ENCODE measurements at regions not wholly inside any gene's neighbourhood (a gene's known extent, or its start where the extent isn't known, plus 50 kb on each side); places are given as distances from the start of the nearest gene placed in this dataset.

DNA sequence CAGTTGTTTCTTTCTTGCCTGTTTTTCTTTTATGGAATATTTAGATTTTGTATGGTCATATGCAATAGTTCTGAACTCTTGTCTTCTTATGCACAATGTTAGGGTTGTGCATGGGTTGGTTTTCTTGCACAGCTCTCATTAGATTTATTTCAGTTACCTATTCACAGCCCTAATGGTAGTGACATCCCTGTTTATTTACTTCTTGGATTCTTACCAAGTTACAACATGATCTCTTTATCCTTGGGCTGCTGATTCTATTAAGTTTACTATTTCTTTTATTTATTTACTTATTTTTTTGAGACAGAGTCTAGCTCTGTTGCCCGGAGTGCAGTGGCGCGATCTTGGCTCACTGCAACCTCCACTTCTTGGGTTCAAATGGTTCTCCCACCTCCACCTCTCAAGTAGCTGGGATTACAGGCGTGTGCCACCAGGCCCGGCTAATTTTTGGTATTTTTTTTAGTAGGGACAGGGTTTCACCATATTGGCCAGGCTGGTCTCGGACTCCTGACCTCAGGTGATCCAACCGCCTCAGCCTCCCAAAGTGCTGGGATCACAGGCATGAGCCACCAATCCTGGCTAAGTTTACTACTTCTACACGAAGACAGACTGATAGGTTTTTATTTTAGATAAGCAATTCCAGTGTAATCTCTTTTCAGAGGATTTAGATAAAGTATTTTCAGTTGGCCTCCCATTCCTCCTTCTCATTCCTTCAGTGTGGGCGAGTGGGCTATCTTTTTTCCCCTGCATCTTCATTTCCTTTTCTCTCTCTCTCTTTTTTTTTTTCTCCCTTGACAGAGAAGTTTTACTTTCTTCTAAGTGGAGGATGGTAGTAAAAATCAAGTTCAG is 395.1 kb upstream of the RGS6 start:
- Histone ChIP-seq H3K79me2 (ENCODE audit: insufficient read depth, low read length) (no peaks in the 10 kb centered on the region), H2BK15ac (ENCODE audit: low read depth, low read length) (no peak overlapping the region), H3K4me1 (ENCODE audit: insufficient read depth, low read length) (peaks cover 5% of the 10 kb centered on the region; the same call in 1 of the 2 replicates), H2BK5ac (ENCODE audit: insufficient read length, low read length) (no peak overlapping the region), H4K8ac (replicated peaks; ENCODE audit: insufficient read length, low read depth, low read length) (no peak overlapping the region), H4K91ac (ENCODE audit: insufficient read length, low read depth, low read length) (no peak overlapping the region), H4K5ac (ENCODE audit: insufficient read length, low read depth, low read length) (no peak overlapping the region), H3K79me1 (ENCODE audit: insufficient read depth, low read depth, low read length, poor library complexity, severe bottlenecking) (no peaks in the 10 kb centered on the region), H3T11ph (ENCODE audit: low read length) (no peak overlapping the region), H2AK5ac (ENCODE audit: insufficient read length, low read length) (no peak overlapping the region), H4K20me1 (ENCODE audit: control insufficient read depth, insufficient read depth, insufficient read length) (no peaks in the 10 kb centered on the region), H2BK120ac (ENCODE audit: low read depth, low read length, poor library complexity, severe bottlenecking) (no peak overlapping the region), H3K56ac (ENCODE audit: insufficient read length, low read depth, low read length) (no peak overlapping the region), H3K4me2 (ENCODE audit: insufficient read depth, insufficient read length, low read length) (no peak overlapping the region), H2BK20ac (ENCODE audit: low read depth, low read length, poor library complexity, severe bottlenecking) (no peak overlapping the region), H3K9me3 (ENCODE audit: control insufficient read depth, low read depth, low read length) (no peaks in the 10 kb centered on the region), H3K23me2 (ENCODE audit: insufficient read length, low read depth, low read length, poor library complexity, severe bottlenecking) (no peaks in the 10 kb centered on the region), H3K23ac (ENCODE audit: insufficient read length, low read depth, low read length) (no peak overlapping the region), H3K14ac (ENCODE audit: insufficient read depth, low read length) (no peak overlapping the region), H2AFZ (ENCODE audit: low read length) (no peak overlapping the region), H3K18ac (ENCODE audit: insufficient read length, low read depth, low read length) (no peak overlapping the region), H3K4ac (ENCODE audit: low read depth, low read length) (no peak overlapping the region), H2BK12ac (ENCODE audit: insufficient read length, low read depth, low read length) (no peak overlapping the region), H3K27ac (ENCODE audit: insufficient read length, low read depth, low read length) (no peak overlapping the region), H3K9ac (ENCODE audit: extremely low read depth, insufficient read length, low read length) (no peak overlapping the region), H3K27me3 (ENCODE audit: insufficient read depth, low read length) (no peaks in the 10 kb centered on the region)
- DNase-seq = no peak
- Mint-ChIP-seq H3K27ac (peak overlapping the region; percentile 42 to 76 (median 46); a peak in 6 of 7 replicates), H3K36me3 (ENCODE audit: insufficient read depth in 1 of 3, low read depth in 3 of 3) (no peaks in the 10 kb centered on the region; a peak in 1 of 7 replicates), H3K4me1 (peaks cover 40 to 48% of the 10 kb centered on the region in 2 experiments), H3K9me3 (no peaks in the 10 kb centered on the region), H3K27me3 (ENCODE audit: low read depth) (no peaks in the 10 kb centered on the region), H3K4me3 (no peak overlapping the region)
- no CpG with 5 or more reads among the region's 9 CpGs for WGBS (ENCODE audit: extremely low coverage, insufficient read length, low lambda C conversion rate)
- TF ChIP-seq, protein P1, sequence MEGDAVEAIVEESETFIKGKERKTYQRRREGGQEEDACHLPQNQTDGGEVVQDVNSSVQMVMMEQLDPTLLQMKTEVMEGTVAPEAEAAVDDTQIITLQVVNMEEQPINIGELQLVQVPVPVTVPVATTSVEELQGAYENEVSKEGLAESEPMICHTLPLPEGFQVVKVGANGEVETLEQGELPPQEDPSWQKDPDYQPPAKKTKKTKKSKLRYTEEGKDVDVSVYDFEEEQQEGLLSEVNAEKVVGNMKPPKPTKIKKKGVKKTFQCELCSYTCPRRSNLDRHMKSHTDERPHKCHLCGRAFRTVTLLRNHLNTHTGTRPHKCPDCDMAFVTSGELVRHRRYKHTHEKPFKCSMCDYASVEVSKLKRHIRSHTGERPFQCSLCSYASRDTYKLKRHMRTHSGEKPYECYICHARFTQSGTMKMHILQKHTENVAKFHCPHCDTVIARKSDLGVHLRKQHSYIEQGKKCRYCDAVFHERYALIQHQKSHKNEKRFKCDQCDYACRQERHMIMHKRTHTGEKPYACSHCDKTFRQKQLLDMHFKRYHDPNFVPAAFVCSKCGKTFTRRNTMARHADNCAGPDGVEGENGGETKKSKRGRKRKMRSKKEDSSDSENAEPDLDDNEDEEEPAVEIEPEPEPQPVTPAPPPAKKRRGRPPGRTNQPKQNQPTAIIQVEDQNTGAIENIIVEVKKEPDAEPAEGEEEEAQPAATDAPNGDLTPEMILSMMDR (conservative IDR thresholded peaks at IDR 0.05) = no peak
